HG03521 (cell line): ENCODE measurements at regions not wholly inside any gene's neighbourhood (a gene's known extent, or its start where the extent isn't known, plus 50 kb on each side); places are given as distances from the start of the nearest gene placed in this dataset.
"Not testable (repeated sequence)": the region's sequence is repeated elsewhere in the genome, so short reads cannot be mapped to it uniquely, and the experiment has no call there.

Experiments
- ATAC-seq: cut with Tn5 transposase; IDR thresholded peaks from one replicate; pipeline ENCODE4 v1.9.1; 2021; ENCODE audit warnings: mild to moderate bottlenecking, moderate library complexity; ENCODE audit not compliant: unreplicated experiment

DNA sequence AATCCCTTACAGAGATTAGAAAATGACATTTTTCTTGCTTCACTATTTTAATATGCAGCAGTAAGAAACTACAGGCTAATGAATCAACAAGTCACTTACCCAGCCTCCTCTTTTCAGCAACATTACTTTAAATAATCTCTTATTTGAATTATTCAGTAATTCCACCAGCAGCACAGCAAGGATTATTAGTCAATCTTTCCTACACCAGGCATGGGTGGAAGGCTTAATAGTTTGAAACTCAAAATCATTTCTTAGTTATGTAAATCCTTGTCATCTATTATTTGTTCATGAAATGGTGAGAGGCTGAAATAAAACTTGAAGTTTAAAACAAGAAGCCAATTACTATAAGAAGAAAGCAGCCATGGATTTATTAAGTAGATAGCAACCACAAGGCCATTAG lies 530.5 kb downstream of the KCNA4 start:
- no peak for ATAC-seq

DNA sequence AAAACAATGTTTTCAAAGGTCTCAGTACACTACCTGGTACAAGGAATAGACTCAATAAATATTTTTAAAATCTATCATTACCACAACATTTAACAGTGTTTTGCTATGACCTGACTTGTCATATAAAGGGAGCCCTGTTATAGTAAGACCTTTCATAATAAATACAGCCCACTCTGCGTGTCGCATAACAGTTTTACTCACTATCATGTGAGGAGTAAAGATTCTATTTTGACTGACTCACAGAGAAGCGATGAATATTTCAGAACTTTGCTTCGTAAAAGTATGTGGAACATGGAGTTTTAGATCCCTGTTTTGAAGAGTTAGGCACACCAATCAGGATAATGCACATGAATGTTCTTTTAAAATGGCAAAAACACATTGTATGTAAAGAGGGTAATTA lies 531.2 kb downstream of the KCNA4 start:
- ATAC-seq = no peak

DNA sequence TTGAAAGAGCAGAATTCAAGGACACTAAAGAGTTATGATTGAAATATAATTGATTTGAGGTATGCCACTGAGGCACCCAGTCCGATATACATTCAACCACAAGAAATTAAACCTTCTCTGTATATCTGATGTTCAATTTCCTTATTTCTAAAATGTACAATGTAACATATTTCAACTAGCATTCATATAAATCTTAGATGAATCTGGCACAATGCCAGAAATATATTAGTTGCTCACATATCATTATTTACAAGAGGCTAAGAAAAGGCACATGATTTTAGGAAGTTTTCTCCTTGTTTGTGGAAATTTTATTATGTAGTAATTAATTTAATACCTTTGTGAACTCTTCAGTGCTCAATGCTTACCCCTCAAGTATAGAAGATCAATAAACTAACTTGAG lies 532.3 kb downstream of the KCNA4 start:
- ATAC-seq = no peak

DNA sequence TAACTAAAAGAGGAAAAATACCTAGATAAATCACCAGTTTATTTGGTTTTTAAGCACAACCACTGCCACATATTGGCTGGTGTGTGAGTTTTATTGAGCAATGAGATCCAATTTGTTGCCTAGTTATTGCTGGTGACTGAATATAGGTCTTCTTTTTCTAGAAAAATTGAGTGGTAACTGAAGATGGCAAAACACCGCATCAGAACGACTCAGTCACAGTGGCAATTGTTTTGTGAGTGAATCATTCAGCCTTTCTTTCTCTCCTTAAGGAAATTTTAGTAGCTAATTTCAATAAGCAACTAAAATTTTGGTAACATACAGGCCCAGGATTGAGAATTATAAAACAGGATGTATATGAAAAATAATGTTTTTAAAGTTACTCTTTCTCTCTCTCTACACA lies 533.0 kb downstream of the KCNA4 start:
- ATAC-seq = no peak

DNA sequence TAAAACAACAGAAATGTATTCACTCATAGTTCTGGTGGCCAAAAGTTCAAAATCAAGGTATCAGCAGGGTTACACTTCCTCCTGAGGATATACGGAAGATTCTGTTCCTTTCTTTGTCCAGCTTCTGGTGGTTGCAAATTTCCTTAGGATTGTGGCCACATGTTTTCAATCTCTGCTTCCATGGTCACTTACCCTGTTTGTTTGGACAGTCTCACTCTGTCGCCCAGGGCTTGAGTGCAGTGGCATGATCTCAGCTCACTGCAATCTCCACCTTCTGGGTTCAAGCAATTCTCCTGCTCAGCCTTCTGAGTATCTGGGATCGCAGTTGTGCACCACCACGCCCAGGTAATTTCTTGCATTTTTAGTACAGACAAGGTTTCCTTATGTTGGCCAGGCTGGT lies 534.3 kb downstream of the KCNA4 start:
- no peak for ATAC-seq

DNA sequence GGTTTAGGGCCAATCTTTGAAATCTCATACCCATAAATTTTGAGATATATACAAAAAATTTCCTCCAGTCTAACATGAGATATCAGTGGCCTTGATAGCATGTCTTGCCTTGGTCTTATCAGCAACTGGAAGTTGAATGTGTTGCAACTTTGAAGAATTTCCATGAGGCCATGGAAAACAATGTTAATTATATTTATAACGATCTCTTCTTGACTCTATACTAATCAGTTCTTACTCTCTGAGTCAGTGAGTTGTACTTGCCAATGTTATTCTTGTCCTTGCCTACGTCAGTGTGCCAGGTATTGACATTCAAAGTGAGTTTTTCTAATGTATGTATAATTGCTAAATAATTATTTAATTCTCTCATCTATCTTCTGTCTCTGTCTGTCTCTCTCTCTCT lies 535.1 kb downstream of the KCNA4 start:
- ATAC-seq = no peak

DNA sequence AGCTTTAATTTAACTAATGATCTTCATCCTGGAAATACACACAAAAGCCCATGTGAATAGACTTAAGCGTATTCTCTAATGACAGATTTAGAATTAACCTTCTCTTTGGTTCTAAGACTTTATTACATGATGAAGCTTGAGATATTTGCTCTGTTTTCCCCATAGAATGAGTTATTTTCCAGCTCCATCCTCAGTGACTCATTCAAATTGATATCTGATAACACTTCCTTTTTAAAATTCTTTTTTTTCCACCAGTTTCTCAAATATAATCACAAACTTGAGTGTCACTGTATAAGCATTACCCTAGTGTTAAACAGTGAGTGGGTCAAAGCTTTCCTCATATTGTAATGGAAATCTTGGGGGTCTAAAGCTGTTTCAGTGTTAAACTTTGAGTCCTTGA lies 535.8 kb downstream of the KCNA4 start:
- ATAC-seq = no peak

DNA sequence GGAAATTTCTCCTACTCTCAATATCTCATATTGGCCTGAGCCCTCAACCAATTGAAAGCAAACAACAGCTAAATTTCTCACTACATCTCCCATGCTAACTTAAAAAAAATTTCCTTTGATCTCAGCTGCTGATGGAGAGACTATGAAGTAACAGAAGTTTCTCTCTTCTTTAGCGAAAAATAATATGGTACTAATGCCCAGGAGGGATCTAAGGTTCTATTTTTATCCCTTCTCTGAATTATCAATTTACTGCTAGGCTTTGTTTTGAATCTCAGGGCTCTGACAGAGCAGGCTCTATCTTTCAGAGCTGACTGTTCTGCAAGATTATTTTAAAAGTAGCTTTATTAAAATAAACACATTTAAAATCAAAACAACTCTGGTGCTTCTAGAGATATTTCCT lies 558.6 kb downstream of the KCNA4 start:
- ATAC-seq = no peak

DNA sequence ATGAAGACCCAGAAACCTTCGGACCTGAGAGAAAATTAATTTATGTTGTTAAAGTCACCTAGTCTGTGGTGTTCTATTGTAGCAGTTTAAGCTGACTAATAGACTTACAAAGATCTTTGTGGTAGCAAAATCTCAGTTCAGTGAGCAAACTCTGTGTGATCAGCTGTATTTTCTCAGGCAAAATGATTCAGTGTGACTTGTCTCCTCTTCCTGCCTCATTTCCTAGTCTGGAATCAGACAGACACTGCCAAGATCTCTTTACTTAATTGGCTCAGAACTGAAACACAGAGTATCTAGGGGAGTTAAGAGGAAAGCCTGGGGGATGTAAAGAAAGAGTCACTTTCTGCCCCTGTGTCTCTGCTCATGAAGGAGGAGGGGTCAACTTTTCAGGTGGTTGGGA lies 564.7 kb downstream of the KCNA4 start:
- no peak for ATAC-seq

DNA sequence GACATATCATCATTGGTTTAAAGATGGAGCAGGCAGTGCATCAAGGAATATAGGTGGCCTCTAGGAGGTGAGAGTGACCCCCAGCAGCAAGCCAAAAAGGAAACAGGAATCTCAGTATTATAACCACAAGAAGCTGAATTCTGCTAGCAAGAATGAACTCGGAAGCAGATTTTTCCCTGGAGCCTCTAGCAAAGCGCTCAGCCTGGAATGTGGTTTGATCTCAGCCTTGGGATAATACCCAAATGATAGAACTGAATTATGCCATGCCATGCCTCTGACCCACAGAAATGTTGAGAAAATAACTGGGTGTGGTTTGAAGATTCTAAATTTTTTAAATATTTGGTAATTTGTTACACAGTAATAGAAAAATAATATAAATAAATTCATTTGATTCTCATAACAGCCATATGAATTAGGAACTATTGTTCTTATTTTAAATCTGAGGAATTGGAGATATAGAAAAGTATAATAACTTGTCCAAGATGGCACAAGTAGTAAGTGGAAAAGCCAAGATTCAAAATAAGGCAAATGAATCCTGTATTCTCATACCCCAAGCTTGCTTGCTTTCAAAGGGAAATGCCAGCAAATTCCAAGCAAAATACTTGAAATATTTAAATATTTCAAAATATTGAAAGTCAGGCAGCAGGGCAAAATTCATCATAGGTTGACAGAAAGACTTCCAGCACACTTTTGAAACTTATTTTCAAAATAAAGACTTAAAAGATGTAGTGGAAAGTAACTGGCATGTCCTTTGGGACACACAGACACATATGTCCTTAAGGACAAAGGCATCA lies 567.4 kb downstream of the KCNA4 start:
- ATAC-seq = no peak

DNA sequence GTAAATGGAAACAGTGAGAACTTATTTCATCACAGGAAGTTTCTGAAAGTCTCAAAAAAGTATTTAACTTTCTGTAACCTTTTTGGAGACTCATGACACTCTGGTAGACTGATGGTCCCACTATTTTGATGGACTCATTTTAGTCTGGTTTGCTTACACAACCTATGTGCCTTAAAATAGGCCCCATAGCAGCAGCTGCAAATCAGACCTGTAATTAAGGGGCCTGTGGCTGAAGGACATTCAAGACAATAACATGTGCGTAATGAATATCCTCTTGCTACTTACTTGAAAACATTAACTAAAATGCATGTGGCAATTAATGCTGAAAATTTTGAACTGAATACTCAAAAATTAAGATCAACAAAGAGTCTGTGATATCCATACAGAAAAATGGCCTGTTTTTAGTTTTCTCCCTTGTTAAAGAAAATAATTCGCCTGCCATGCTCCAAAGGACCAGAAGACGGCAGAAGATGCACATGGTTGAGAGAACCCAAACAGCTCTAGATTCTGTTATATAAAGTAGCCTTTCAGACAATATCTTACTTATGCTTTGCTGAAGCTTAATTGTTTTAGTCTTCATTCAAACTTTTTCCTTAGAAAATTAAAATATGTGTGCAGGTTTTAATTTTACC lies 568.5 kb downstream of the KCNA4 start:
- no peak for ATAC-seq

DNA sequence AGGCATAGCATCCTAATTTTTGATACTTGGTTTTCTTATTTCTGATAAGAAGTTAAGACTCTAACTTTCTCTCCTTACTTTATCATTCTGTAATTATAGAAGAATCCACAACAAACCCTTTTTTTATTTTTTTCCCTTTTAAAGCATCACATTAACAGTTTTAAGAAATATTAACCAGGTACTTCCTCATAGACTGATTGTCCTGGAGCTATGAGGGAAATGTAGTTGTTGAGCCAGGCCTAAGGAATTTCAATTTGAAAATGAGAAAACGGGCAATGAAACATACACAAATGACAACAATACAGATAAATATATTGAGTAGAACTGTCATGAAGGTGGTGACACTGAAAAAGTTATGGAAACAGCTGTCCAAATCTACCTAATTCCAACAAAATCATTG lies 569.0 kb downstream of the KCNA4 start:
- ATAC-seq = no peak

DNA sequence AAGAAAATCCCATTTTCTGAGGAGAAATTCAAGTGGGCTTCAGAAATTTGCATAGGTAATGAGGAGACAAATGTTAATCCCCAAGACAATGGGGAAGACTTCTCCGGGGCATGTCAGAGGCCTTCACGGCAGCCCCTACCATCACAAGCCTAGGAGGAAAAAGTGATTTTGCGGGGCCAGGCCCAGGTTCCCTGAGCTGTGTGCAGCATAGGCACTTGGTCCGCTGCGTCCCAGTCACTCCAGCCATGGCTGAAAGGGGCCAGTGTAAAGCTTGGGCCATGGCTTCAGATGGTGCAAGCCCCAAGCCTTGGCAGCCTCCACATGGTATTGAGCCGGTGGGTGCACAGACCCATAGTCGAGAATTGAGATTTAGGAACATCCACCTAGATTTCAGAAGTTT lies 570.7 kb downstream of the KCNA4 start:
- ATAC-seq = no peak

DNA sequence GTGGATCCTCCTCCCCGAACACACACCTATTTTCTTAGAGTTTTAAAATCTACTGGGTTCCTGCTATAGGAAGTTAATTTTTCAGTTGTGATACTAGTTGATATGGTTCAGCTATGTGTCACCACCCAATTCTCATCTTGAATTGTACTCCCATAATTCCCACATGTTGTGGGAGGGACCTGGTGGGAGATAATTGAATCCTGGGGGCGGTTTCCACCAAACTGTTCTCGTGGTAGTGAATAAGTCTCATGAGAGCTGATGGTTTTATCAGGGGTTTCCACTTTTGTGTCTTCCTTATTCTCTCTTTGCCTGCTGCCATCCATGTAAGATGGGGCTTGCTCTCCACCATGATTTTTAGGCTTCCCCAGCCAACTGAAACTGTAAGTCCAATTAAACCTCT lies 571.6 kb downstream of the KCNA4 start:
- not testable (repeated sequence) for ATAC-seq

DNA sequence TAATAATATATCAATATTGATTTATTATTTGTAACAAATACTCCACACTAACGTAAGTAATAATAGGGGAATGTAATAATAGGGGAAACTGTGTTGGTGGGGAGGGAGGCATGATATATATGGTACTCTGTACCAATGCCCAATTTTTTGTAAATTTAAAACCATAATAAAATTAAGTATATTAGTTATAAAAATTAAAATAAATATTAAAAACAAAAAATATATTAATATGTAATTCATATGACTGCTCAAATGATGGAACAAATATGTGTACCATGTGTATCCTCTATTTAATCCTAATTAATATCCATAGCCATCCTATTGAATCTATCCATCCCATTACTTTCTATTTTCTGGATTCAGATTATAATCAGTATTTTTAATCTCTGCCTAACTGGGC lies 578.0 kb downstream of the KCNA4 start:
- no peak for ATAC-seq

DNA sequence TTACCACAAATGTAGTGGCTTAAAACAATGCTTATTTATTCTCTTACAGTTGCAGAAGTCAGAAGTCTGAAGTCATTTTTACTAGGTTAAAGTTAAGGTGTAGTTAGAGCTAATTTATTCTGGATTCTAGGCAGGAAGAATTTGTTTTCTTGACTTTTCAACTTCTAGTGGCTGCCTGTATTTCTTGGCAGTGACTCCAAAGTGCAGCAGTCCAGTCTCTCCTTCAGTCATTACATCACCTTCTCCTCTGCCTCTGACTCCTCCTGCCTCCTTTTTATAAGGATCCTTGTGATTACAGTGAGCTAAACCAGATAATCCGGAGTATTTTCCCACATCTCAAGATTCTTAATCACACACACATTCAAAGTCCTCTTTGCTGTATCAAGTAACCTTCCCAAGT lies 581.4 kb downstream of the KCNA4 start:
- no peak for ATAC-seq

DNA sequence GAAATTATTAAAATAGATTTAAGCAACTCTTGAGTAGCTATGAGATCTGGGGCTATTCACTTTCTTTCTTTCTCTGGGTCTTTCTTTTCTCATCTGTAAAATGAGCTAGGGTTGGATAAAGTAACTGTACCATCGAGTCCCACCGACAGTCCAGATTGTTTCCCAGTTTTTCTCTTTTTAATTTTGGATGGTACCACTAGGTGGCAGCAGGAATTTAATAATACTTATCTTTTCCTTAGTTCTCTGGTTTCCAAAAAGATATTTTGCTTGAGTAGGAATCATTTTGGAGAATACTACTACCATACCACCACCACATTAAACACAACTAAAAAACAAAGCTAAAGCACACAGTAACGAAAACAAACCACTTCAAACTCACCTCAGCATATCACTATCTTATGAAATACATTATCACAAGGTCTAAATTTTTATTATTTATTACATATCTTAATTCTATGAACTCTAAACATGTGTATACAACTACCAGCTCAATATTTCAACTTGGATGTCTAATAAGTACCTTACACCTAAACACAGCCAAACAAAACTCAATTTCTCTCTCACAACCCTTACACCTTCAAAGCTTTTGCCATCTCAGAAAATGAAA lies 584.0 kb downstream of the KCNA4 start:
- no peak for ATAC-seq

DNA sequence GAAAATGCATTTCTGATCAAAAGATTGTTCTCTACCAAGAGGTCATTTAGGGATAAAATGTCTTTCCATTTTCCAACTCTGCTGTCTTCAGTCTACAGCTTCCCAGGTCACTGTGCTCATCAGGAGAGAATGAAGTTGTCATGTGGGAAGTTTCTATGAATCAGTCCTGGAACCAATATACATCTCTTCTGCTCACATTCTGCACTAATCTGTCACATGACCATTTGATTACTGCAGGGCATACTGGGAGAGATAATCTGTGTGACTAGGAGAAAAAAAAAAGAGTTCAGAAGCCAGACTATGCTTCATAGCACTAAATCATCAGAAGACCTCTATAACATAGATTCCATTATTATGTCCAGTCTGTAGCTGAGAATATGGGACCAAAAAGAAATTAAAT lies 611.5 kb downstream of the KCNA4 start:
- no peak for ATAC-seq

DNA sequence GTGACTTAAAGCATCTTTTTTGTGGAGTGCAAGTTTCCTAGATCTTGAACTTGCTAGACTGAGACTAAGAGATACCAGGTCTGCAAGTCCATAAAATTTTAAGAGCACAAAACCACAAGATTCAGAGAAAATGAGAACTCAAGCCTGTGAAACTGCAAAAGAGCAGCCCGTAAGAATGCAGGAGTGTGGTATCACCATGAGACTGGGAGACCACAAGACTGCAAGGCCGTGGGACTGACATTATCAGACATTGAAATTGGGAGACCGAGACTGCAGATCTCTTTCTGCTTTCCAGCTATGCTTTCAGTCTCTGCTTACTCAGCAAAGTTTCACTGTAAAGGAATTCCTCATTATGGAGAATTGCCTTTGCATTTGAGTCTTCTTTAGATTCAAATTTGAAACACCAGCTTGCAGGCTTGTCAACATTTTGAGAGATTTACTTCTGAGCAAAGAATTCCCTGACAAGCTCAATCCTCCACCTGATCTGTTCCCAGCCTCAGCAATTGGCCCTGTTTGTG lies 621.2 kb downstream of the KCNA4 start:
- ATAC-seq = no peak

DNA sequence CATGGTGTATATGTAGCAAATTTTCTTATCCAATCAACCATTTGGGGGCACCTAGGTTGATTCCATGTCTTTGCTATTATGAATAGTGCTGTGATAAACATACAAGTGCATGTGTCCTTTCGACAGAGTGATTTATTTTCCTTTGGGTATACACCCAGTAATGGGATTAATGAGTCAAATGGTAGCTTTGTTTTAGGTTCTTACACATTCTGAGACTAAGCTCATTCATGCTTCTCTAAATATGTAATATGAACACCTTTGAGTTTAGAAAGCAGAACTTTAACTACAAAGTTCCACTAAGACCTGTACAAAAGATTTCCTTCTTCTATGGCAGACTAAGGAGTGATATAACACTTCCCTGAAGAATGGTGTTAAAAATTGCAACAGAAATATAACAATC lies 627.0 kb downstream of the KCNA4 start:
- no peak for ATAC-seq

DNA sequence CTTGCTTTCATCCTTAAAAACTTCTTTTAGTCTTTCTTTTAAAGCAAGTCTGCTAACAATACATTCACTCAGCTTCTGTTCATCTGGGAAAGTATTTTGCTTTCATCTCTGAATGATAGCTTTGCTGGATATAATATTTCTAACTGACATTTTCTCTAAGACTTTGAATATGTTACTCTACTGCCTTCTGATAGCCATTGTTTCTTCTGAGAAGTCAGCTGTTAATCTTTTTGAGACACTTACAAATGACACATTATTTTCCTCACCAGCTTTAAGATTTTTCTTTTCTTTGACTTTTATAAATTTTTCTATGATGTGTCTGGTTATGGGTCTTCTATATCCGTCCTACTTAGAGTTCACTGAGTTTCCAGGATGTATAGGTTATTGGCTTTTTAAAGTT lies 643.1 kb downstream of the KCNA4 start:
- ATAC-seq = no peak

DNA sequence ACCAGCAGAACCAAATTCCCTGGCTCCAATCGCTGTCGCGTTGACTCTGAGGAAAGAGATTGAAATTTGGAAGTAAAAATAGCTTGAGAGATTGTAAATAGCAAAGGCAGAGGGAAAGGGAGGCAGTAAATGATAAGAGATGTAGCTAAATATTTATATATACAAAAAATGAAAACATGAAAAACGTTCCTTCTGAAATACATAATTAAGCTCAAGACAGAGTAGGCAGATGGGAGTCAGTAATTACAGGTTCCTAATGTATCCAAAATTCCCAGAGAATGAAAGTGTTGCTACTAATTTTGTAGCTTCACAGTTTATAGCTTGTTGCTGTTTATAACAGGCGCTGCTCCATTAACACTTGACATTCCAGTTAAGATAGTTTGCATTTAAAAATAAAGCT lies 648.7 kb downstream of the KCNA4 start:
- no peak for ATAC-seq
